ENCODE measurements at regions not wholly inside any gene's neighbourhood (a gene's known extent, or its start where the extent isn't known, plus 50 kb on each side); places are given as distances from the start of the nearest gene placed in this dataset.

GRCh38 chr1:168963601-168964000, 142.9 kb upstream of the ATP1B1 start:
- Mint-ChIP-seq H3K27ac (no peak overlapping the region), H3K4me3 (no peak overlapping the region), H3K36me3 (no peaks in the 10 kb centered on the region), H3K4me1 (peaks cover 13% of the 10 kb centered on the region), H3K9me3 (peaks cover 5% of the 10 kb centered on the region), H3K27me3 (ENCODE audit: low read depth) (no peaks in the 10 kb centered on the region)
- ChIA-PET POLR2A (no interaction called here), CTCF (interaction anchor here (0.7 kb wide), 1 partner anchor 363 kb away, joined by 4 read pairs; no protein-coding TSS in a partner anchor)
- ATAC-seq, result no peak
- TF ChIP-seq, protein P1, sequence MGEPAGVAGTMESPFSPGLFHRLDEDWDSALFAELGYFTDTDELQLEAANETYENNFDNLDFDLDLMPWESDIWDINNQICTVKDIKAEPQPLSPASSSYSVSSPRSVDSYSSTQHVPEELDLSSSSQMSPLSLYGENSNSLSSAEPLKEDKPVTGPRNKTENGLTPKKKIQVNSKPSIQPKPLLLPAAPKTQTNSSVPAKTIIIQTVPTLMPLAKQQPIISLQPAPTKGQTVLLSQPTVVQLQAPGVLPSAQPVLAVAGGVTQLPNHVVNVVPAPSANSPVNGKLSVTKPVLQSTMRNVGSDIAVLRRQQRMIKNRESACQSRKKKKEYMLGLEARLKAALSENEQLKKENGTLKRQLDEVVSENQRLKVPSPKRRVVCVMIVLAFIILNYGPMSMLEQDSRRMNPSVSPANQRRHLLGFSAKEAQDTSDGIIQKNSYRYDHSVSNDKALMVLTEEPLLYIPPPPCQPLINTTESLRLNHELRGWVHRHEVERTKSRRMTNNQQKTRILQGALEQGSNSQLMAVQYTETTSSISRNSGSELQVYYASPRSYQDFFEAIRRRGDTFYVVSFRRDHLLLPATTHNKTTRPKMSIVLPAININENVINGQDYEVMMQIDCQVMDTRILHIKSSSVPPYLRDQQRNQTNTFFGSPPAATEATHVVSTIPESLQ (CRISPR knock-in tag; IDR thresholded peaks at IDR 0.05), result no peak
- TF ChIP-seq NFYB (CRISPR knock-in tag; conservative IDR thresholded peaks at IDR 0.05; ENCODE audit: low read depth), result no peak
- no peak for TF ChIP-seq ZNF425 (CRISPR knock-in tag; conservative IDR thresholded peaks at IDR 0.05)
- TF ChIP-seq, protein P2, sequence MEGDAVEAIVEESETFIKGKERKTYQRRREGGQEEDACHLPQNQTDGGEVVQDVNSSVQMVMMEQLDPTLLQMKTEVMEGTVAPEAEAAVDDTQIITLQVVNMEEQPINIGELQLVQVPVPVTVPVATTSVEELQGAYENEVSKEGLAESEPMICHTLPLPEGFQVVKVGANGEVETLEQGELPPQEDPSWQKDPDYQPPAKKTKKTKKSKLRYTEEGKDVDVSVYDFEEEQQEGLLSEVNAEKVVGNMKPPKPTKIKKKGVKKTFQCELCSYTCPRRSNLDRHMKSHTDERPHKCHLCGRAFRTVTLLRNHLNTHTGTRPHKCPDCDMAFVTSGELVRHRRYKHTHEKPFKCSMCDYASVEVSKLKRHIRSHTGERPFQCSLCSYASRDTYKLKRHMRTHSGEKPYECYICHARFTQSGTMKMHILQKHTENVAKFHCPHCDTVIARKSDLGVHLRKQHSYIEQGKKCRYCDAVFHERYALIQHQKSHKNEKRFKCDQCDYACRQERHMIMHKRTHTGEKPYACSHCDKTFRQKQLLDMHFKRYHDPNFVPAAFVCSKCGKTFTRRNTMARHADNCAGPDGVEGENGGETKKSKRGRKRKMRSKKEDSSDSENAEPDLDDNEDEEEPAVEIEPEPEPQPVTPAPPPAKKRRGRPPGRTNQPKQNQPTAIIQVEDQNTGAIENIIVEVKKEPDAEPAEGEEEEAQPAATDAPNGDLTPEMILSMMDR (IDR thresholded peaks at IDR 0.05), result no peak
- no peak for TF ChIP-seq KAT7 (CRISPR knock-in tag; IDR thresholded peaks at IDR 0.05; ENCODE audit: borderline replicate concordance)
- no peak for TF ChIP-seq ZNF138 (CRISPR knock-in tag; conservative IDR thresholded peaks at IDR 0.05)
- no peak for DNase-seq (ENCODE audit: low spot score)

DNA sequence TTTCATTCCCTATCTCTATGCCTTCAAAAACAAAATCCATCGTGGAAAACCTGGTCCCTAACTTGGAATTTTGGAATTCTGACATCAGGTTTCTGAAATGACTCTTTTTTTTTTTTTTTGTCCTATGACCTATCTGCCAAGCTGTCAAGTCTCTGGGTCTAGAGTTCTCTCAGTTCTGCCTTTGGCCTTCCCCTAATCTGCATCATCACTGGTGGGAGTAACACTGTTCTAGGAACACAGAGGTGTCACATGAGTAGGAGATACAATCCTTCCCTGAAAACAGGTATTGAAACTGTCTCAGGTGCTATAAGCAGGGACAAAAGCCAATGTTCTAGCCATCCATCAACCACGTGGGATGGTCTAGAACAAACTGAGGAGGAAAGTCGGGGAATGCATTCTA, 142.0 kb upstream of the ATP1B1 start:
- Mint-ChIP-seq H3K9me3 (peaks cover 5% of the 10 kb centered on the region), H3K36me3 (no peaks in the 10 kb centered on the region), H3K4me3 (no peak overlapping the region), H3K27ac (no peak overlapping the region), H3K4me1 (peaks cover 13% of the 10 kb centered on the region), H3K27me3 (ENCODE audit: low read depth) (no peaks in the 10 kb centered on the region)
- CTCF ChIA-PET, result interaction anchor here (0.7 kb wide), 1 partner anchor 363 kb away, joined by 4 read pairs; no protein-coding TSS in a partner anchor
- TF ChIP-seq TP53 (CRISPR knock-in tag; IDR thresholded peaks at IDR 0.05) (no peak), GTF2I (CRISPR knock-in tag; conservative IDR thresholded peaks at IDR 0.05) (no peak), ZNF416 (CRISPR knock-in tag; IDR thresholded peaks at IDR 0.05) (no peak)
- DNase-seq (ENCODE audit: low spot score) (no peak), ATAC-seq (no peak)
- POLR2A ChIA-PET, result no interaction called here

GRCh38 chr1:168966217-168966616, 140.3 kb upstream of the ATP1B1 start:
- ATAC-seq (peak; percentile 77), DNase-seq (ENCODE audit: low spot score) (no peak)
- H3K27ac Mint-ChIP-seq, result no peak overlapping the region
- H3K4me3 Mint-ChIP-seq, result no peak overlapping the region
- H3K4me1 Mint-ChIP-seq, result peaks cover 14% of the 10 kb centered on the region
- ChIA-PET CTCF (no interaction called here), POLR2A (no interaction called here)
- TF ChIP-seq, protein P3, sequence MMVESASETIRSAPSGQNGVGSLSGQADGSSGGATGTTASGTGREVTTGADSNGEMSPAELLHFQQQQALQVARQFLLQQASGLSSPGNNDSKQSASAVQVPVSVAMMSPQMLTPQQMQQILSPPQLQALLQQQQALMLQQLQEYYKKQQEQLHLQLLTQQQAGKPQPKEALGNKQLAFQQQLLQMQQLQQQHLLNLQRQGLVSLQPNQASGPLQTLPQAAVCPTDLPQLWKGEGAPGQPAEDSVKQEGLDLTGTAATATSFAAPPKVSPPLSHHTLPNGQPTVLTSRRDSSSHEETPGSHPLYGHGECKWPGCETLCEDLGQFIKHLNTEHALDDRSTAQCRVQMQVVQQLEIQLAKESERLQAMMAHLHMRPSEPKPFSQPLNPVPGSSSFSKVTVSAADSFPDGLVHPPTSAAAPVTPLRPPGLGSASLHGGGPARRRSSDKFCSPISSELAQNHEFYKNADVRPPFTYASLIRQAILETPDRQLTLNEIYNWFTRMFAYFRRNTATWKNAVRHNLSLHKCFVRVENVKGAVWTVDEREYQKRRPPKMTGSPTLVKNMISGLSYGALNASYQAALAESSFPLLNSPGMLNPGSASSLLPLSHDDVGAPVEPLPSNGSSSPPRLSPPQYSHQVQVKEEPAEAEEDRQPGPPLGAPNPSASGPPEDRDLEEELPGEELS (CRISPR knock-in tag; IDR thresholded peaks at IDR 0.05), result no peak
- TF ChIP-seq CREB1 (CRISPR knock-in tag; IDR thresholded peaks at IDR 0.05) (no peak), ELF4 (CRISPR knock-in tag; IDR thresholded peaks at IDR 0.05; ENCODE audit: low read depth) (no peak), ZBTB21 (CRISPR knock-in tag; IDR thresholded peaks at IDR 0.05; ENCODE audit: borderline replicate concordance) (no peak), USF1 (CRISPR knock-in tag; IDR thresholded peaks at IDR 0.05) (no peak), ZNF138 (CRISPR knock-in tag; conservative IDR thresholded peaks at IDR 0.05) (no peak), HMGXB4 (CRISPR knock-in tag; IDR thresholded peaks at IDR 0.05) (no peak), ZNF512 (CRISPR knock-in tag; IDR thresholded peaks at IDR 0.05; ENCODE audit: borderline replicate concordance) (no peak), NFE2L1 (CRISPR knock-in tag; IDR thresholded peaks at IDR 0.05) (no peak)
- no peaks in the 10 kb centered on the region for H3K36me3 Mint-ChIP-seq
- H3K27me3 Mint-ChIP-seq (ENCODE audit: low read depth), result no peaks in the 10 kb centered on the region
- H3K9me3 Mint-ChIP-seq, result peaks cover 4% of the 10 kb centered on the region
